H1 (cell line): ENCODE measurements at regions not wholly inside any gene's neighbourhood (a gene's known extent, or its start where the extent isn't known, plus 50 kb on each side); places are given as distances from the start of the nearest gene placed in this dataset.
A peak's percentile ranks its signal among the peaks of the same experiment; 100 is the strongest.

ENCODE experiments used
- CTCF ChIA-PET: fragments of 300-600 bp; sonication (Branson Sonifier 250); formaldehyde crosslinking; loops from one replicate; lab custom pipeline; 2021; ENCODE audit not compliant: partially characterized antibody; lab: Charles Lee
- POLR2A ChIA-PET: fragments of 300-600 bp; sonication (Branson Sonifier 250); formaldehyde crosslinking; loops from one replicate; lab custom pipeline; 2021; ENCODE audit warnings: inconsistent platforms; ENCODE audit not compliant: partially characterized antibody; lab: Charles Lee
- DNase-seq, 2 experiments: peaks; one replicate each; pipeline versions ENCODE4 v3.0.0 to v3.0.0-alpha.2; 2010 to 2022; ENCODE audit warnings: low spot score in 2 of 2, low read depth in 1 of 2, mixed read lengths in 1 of 2
- FAIRE-seq: peaks from 2 replicates; lab custom pipeline; 2011; peaks lifted over from hg19 to GRCh38; lab: Jason Lieb, UNC
- H2AFZ ChIP-seq: 2 replicates; pipeline ENCODE4 v1.8.1; 2012; ENCODE audit warnings: low read length, inconsistent platforms
- H2AK5ac ChIP-seq: 2 replicates; pipeline ENCODE4 v1.6.1; 2013; ENCODE audit warnings: low read depth, low read length
- H2BK120ac ChIP-seq: replicated peaks from 2 replicates; pipeline ENCODE3; 2013; ENCODE audit warnings: low read depth, low read length, inconsistent platforms
- H2BK12ac ChIP-seq: 2 replicates; pipeline ENCODE4 v1.6.1; 2013; ENCODE audit warnings: low read depth, low read length
- H2BK15ac ChIP-seq: 2 replicates; pipeline ENCODE4 v1.6.1; 2013; ENCODE audit warnings: low read length
- H2BK20ac ChIP-seq: 2 replicates; pipeline ENCODE4 v1.6.1; 2013; ENCODE audit warnings: low read length
- H2BK5ac ChIP-seq: 2 replicates; pipeline ENCODE4 v1.6.1; 2013; ENCODE audit warnings: low read depth, low read length
- H3K14ac ChIP-seq: 2 replicates; pipeline ENCODE4 v1.6.1; 2013; ENCODE audit warnings: inconsistent platforms; ENCODE audit not compliant: insufficient read length
- H3K18ac ChIP-seq: 2 replicates; pipeline ENCODE4 v1.6.1; 2013; ENCODE audit warnings: low read length; ENCODE audit errors: extremely low read depth
- H3K23ac ChIP-seq: 2 replicates; pipeline ENCODE4 v1.6.1; 2013; ENCODE audit warnings: inconsistent platforms; ENCODE audit not compliant: insufficient read length
- H3K23me2 ChIP-seq: 2 replicates; pipeline ENCODE4 v1.6.1; 2013; ENCODE audit warnings: low read depth, low read length
- H3K27ac ChIP-seq: 2 replicates; pipeline ENCODE4 v1.6.1; 2011; ENCODE audit warnings: low read depth, low read length, inconsistent platforms
- H3K27me3 ChIP-seq, 4 experiments: replicated peaks in 1 of 4; 1 replicate in 1 of 4; 2 replicates in 3 of 4; pipeline versions ENCODE4 v1.6.1 to v1.8.1; 2011 to 2013; ENCODE audit warnings: low read length in 3 of 4, mild to moderate bottlenecking in 3 of 4, inconsistent platforms in 2 of 4, mixed read lengths in 2 of 4, moderate library complexity in 1 of 4; ENCODE audit not compliant: control insufficient read depth in 3 of 4, insufficient read depth in 3 of 4; ENCODE audit errors: extremely low read depth in 1 of 4
- H3K36me3 ChIP-seq, 4 experiments: 2 replicates each; pipeline versions ENCODE4 v1.6.1 to v1.8.1; 2011 to 2013; ENCODE audit warnings: mild to moderate bottlenecking in 4 of 4, low read length in 3 of 4, moderate library complexity in 2 of 4, control low read depth in 1 of 4, inconsistent platforms in 1 of 4; ENCODE audit not compliant: insufficient read depth in 4 of 4, control insufficient read depth in 2 of 4
- H3K4ac ChIP-seq: replicated peaks from 2 replicates; pipeline ENCODE3; 2013; ENCODE audit warnings: low read length, low read depth, mixed read lengths, inconsistent platforms; ENCODE audit not compliant: insufficient read length
- H3K4me1 ChIP-seq, 4 experiments: replicated peaks in 1 of 4; 1 replicate in 1 of 4; 2 replicates in 3 of 4; pipeline versions ENCODE4 v1.6.1 to v1.8.1; 2011 to 2013; ENCODE audit warnings: low read length in 3 of 4, inconsistent platforms in 2 of 4, mixed read lengths in 1 of 4; ENCODE audit not compliant: insufficient read depth in 4 of 4, control insufficient read depth in 3 of 4
- H3K4me2 ChIP-seq, 2 experiments: 2 replicates each; pipeline versions ENCODE4 v1.6.1 to v1.8.1; 2011 to 2013; ENCODE audit warnings: low read depth in 2 of 2, low read length in 2 of 2, control low read depth in 1 of 2, inconsistent platforms in 1 of 2, mild to moderate bottlenecking in 1 of 2; ENCODE audit not compliant: insufficient read depth in 1 of 2
- H3K4me3 ChIP-seq, 4 experiments: fragments of 200-600, 300-600 bp in 1 of 4; sonication (generic), shearing (Covaris generic), sonication (Bioruptor Twin) in 1 of 4; 2 replicates each; pipeline versions ENCODE4 v1.5.1 to v1.8.1; 2011 to 2016; ENCODE audit warnings: low read length in 4 of 4, low read depth in 3 of 4, control low read depth in 2 of 4, inconsistent platforms in 2 of 4, mild to moderate bottlenecking in 2 of 4, mixed read lengths in 1 of 4, moderate library complexity in 1 of 4; ENCODE audit not compliant: insufficient read depth in 2 of 4; ENCODE audit errors: extremely low read depth in 1 of 4
- H3K56ac ChIP-seq: replicated peaks from 2 replicates; pipeline ENCODE3; 2013; ENCODE audit warnings: low read depth, mild to moderate bottlenecking, mixed read lengths, low read length, inconsistent platforms; ENCODE audit not compliant: insufficient read length
- H3K79me1 ChIP-seq: 2 replicates; pipeline ENCODE4 v1.6.1; 2013; ENCODE audit warnings: low read depth, low read length, control low read depth
- H3K79me2 ChIP-seq, 2 experiments: 2 replicates each; pipeline versions ENCODE4 v1.6.1 to v1.8.1; 2012 to 2013; ENCODE audit warnings: low read length in 2 of 2, mild to moderate bottlenecking in 2 of 2, inconsistent platforms in 1 of 2; ENCODE audit not compliant: insufficient read depth in 2 of 2, control insufficient read depth in 1 of 2
- H3K9ac ChIP-seq, 4 experiments: replicated peaks in 1 of 4; 1 replicate in 1 of 4; 2 replicates in 3 of 4; pipeline versions ENCODE4 v1.6.1 to v1.8.1; 2011 to 2013; ENCODE audit warnings: low read depth in 3 of 4, low read length in 3 of 4, control low read depth in 2 of 4, mild to moderate bottlenecking in 2 of 4, moderate library complexity in 2 of 4, inconsistent platforms in 1 of 4; ENCODE audit errors: extremely low read depth in 1 of 4
- H3K9me3 ChIP-seq, 2 experiments: 2 replicates each; pipeline versions ENCODE4 v1.6.1 to v1.8.1; 2012 to 2013; ENCODE audit warnings: mild to moderate bottlenecking in 2 of 2, moderate library complexity in 2 of 2, control low read depth in 1 of 2, inconsistent platforms in 1 of 2, low read depth in 1 of 2, low read length in 1 of 2, mixed read lengths in 1 of 2; ENCODE audit not compliant: insufficient read depth in 2 of 2
- H4K20me1 ChIP-seq, 2 experiments: replicated peaks in 1 of 2; 2 replicates each; pipeline versions ENCODE3 to v1.8.1; 2011 to 2013; ENCODE audit warnings: inconsistent platforms in 2 of 2, low read length in 2 of 2, mild to moderate bottlenecking in 1 of 2; ENCODE audit not compliant: insufficient read depth in 2 of 2, control insufficient read depth in 1 of 2
- H4K5ac ChIP-seq: 2 replicates; pipeline ENCODE4 v1.6.1; 2013; ENCODE audit warnings: low read length, low read depth, mixed read lengths, inconsistent platforms; ENCODE audit not compliant: insufficient read length
- H4K8ac ChIP-seq: 2 replicates; pipeline ENCODE4 v1.8.0; 2013; ENCODE audit warnings: mild to moderate bottlenecking, moderate library complexity, low read length, inconsistent platforms; ENCODE audit not compliant: insufficient read depth; ENCODE audit errors: extremely low read depth
- H4K91ac ChIP-seq: replicated peaks from 2 replicates; pipeline ENCODE3; 2013; ENCODE audit warnings: low read length, mixed read lengths, inconsistent platforms; ENCODE audit not compliant: insufficient read length
- KDM4A ChIP-seq: IDR thresholded peaks from one replicate; pipeline ENCODE4 v1.7.1; 2012; ENCODE audit warnings: low read depth, mild to moderate bottlenecking, moderate library complexity, low read length, inconsistent platforms; ENCODE audit not compliant: severe bottlenecking
- NRF1 ChIP-seq: IDR thresholded peaks from 2 replicates; pipeline ENCODE4 v1.6.1; 2011; ENCODE audit warnings: mild to moderate bottlenecking, low read depth, low read length, improper control_type of control experiment
- POLR2AphosphoS5 ChIP-seq: IDR thresholded peaks from 2 replicates; pipeline ENCODE4 v1.6.1; 2011; ENCODE audit warnings: low read depth, low read length
- ZNF274 ChIP-seq: IDR thresholded peaks from 2 replicates; pipeline ENCODE4 v1.7.0; 2012; ENCODE audit warnings: low read length, borderline replicate concordance; ENCODE audit errors: extremely low read depth

GRCh38 chr6:101195588-101195987 is 197.9 kb upstream of the GRIK2 start:
- no peak for DNase-seq
- Histone ChIP-seq H3K4me1 (no peaks in the 10 kb centered on the region), H3K79me1 (no peaks in the 10 kb centered on the region), H3K36me3 (no peaks in the 10 kb centered on the region), H2BK5ac (no peak overlapping the region), H3K4ac (no peak overlapping the region), H3K23me2 (no peaks in the 10 kb centered on the region), H3K4me2 (no peak overlapping the region), H2AK5ac (no peak overlapping the region), H3K23ac (no peak overlapping the region), H2BK20ac (no peak overlapping the region), H3K27me3 (no peaks in the 10 kb centered on the region), H2BK120ac (no peak overlapping the region), H4K8ac (no peak overlapping the region), H4K91ac (no peak overlapping the region), H3K27ac (no peak overlapping the region), H3K9me3 (no peaks in the 10 kb centered on the region), H4K20me1 (no peaks in the 10 kb centered on the region), H2BK15ac (no peak overlapping the region), H3K56ac (no peak overlapping the region), H3K9ac (no peak overlapping the region), H2AFZ (peak overlapping the region; percentile 50; the same call in 1 of the 2 replicates), H4K5ac (no peak overlapping the region), H3K79me2 (no peaks in the 10 kb centered on the region), H2BK12ac (no peak overlapping the region), H3K18ac (no peak overlapping the region), H3K4me3 (no peak overlapping the region), H3K14ac (no peak overlapping the region)
- ChIA-PET POLR2A (no interaction called here), CTCF (interaction anchor here (0.8 to 1.2 kb wide), 3 partner anchors 13 to 81 kb away, joined by 3 read pairs; no protein-coding TSS in a partner anchor)
- TF ChIP-seq NRF1: no peak
- TF ChIP-seq ZNF274: no peak
- TF ChIP-seq KDM4A: no peak
- no peak for TF ChIP-seq POLR2AphosphoS5
- FAIRE-seq: no peak
